GM19452 (cell line): ENCODE measurements at regions not wholly inside any gene's neighbourhood (a gene's known extent, or its start where the extent isn't known, plus 50 kb on each side); places are given as distances from the start of the nearest gene placed in this dataset.

ENCODE experiments used
- ATAC-seq: cut with Tn5 transposase; IDR thresholded peaks from one replicate; pipeline ENCODE4 v1.9.1; 2021; ENCODE audit not compliant: unreplicated experiment

GRCh38 chr18:45119876-45120275, 439.2 kb downstream of the SETBP1 start:
- ATAC-seq = no peak

- ATAC-seq = no peak
These were observed 440.5 kb downstream of the SETBP1 start for GRCh38 chr18:45121146-45121545.

- no peak for ATAC-seq
These were observed 441.8 kb downstream of the SETBP1 start for GRCh38 chr18:45122506-45122905.

- ATAC-seq = no peak
These were observed 446.7 kb downstream of the SETBP1 start for GRCh38 chr18:45127405-45127804.

GRCh38 chr18:45133276-45133675, 452.6 kb downstream of the SETBP1 start:
- no peak for ATAC-seq

- peak; percentile 54 for ATAC-seq
These were observed 455.8 kb downstream of the SETBP1 start for GRCh38 chr18:45136381-45137086.

GRCh38 chr18:45137087-45137419, 456.4 kb downstream of the SETBP1 start:
- ATAC-seq = peak; percentile 26

GRCh38 chr18:45139478-45139877, 458.8 kb downstream of the SETBP1 start:
- ATAC-seq = no peak

GRCh38 chr18:45142868-45143267, 462.2 kb downstream of the SETBP1 start:
- no peak for ATAC-seq

- ATAC-seq = no peak
These were observed 465.6 kb upstream of the SLC14A2 start for GRCh38 chr18:45149712-45150111.

GRCh38 chr18:45151645-45152044, 463.6 kb upstream of the SLC14A2 start:
- no peak for ATAC-seq

GRCh38 chr18:45155526-45155925, 459.8 kb upstream of the SLC14A2 start:
- ATAC-seq = no peak

- no peak for ATAC-seq
These were observed 458.3 kb upstream of the SLC14A2 start for GRCh38 chr18:45156946-45157345.

GRCh38 chr18:45157576-45157975, 457.7 kb upstream of the SLC14A2 start:
- no peak for ATAC-seq

- ATAC-seq = peak; percentile 94
These were observed 453.4 kb upstream of the SLC14A2 start for GRCh38 chr18:45161850-45162249.

GRCh38 chr18:45163871-45164270, 451.4 kb upstream of the SLC14A2 start:
- no peak for ATAC-seq

GRCh38 chr18:45164551-45164950, 450.7 kb upstream of the SLC14A2 start:
- no peak for ATAC-seq

GRCh38 chr18:45165176-45165713, 450.0 kb upstream of the SLC14A2 start:
- no peak for ATAC-seq

- ATAC-seq = no peak
These were observed 449.4 kb upstream of the SLC14A2 start for GRCh38 chr18:45165871-45166270.

GRCh38 chr18:45166341-45166835, 448.9 kb upstream of the SLC14A2 start:
- ATAC-seq = no peak

- no peak for ATAC-seq
These were observed 448.3 kb upstream of the SLC14A2 start for GRCh38 chr18:45166836-45167551.

- no peak for ATAC-seq
These were observed 447.5 kb upstream of the SLC14A2 start for GRCh38 chr18:45167631-45168280.
